ENCODE measurements at regions not wholly inside any gene's neighbourhood (a gene's known extent, or its start where the extent isn't known, plus 50 kb on each side); places are given as distances from the start of the nearest gene placed in this dataset.

DNA sequence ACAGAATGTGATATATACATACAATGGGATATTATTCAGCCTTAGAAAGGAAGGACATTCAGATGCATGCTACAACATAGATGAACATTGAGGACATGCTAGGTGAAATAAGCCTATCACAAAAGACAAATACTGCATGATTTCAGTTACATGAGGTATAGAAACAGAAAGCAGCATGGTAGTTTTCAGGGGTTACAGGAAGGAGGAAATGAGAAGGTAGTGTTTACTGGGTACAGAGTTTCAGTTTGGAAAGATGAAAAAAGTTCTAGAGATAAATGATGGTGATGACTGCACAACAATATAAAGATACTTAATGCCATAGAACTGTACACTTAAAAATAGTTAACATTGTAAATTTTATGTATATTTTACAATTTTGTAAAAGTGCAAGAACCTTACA, 266.7 kb upstream of the C11orf87 start (continued):
- TF ChIP-seq CHD7 (IDR thresholded peaks at IDR 0.05; ENCODE audit: insufficient replicate concordance, low read length): no peak
- TF ChIP-seq, protein P1, sequence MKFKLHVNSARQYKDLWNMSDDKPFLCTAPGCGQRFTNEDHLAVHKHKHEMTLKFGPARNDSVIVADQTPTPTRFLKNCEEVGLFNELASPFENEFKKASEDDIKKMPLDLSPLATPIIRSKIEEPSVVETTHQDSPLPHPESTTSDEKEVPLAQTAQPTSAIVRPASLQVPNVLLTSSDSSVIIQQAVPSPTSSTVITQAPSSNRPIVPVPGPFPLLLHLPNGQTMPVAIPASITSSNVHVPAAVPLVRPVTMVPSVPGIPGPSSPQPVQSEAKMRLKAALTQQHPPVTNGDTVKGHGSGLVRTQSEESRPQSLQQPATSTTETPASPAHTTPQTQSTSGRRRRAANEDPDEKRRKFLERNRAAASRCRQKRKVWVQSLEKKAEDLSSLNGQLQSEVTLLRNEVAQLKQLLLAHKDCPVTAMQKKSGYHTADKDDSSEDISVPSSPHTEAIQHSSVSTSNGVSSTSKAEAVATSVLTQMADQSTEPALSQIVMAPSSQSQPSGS (IDR thresholded peaks at IDR 0.05; ENCODE audit: low read length): no peak
- TF ChIP-seq RXRA (IDR thresholded peaks at IDR 0.05; ENCODE audit: insufficient read depth, low read depth, low read length): no peak
- TF ChIP-seq CTBP2 (IDR thresholded peaks at IDR 0.05; ENCODE audit: borderline replicate concordance, insufficient read depth, insufficient read length, low read length): no peak
- TF ChIP-seq CHD1 (IDR thresholded peaks at IDR 0.05; ENCODE audit: low read depth, low read length): no peak
- no peak for TF ChIP-seq JUN (IDR thresholded peaks at IDR 0.05; ENCODE audit: low read depth, low read length)
- no peak for TF ChIP-seq NRF1 (IDR thresholded peaks at IDR 0.05; ENCODE audit: low read depth, low read length)
- no peak for TF ChIP-seq RBBP5 (IDR thresholded peaks at IDR 0.05; ENCODE audit: borderline replicate concordance, low read depth, low read length)
- TF ChIP-seq RFX5 (IDR thresholded peaks at IDR 0.05; ENCODE audit: borderline replicate concordance, low read depth, low read length): no peak
- no peak for TF ChIP-seq CHD2 (IDR thresholded peaks at IDR 0.05; ENCODE audit: low read length)
- no peak for TF ChIP-seq KDM1A (IDR thresholded peaks at IDR 0.05; ENCODE audit: borderline replicate concordance, low read length)
